ENCODE measurements at regions not wholly inside any gene's neighbourhood (a gene's known extent, or its start where the extent isn't known, plus 50 kb on each side); places are given as distances from the start of the nearest gene placed in this dataset.

DNA sequence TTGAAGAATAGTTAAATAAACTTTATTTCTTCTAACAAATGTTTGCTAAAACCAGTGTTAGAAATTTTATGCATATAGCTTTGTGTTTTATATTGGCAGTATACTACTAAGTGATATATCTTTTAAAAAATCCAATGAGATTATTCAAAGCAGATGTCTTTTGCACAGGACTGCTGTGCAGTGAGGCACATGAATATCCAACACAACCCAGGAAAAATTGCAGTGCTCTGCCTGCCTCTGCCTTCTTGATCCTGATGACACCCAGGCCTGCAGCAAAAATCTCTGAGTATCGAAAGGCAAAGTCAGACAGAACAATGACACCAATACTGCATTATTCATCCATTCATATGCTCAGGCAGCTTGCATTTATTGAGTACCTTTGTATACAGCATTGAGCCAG is 1076.5 kb upstream of the ARRDC3 start:
- DNase-seq, result no peak

DNA sequence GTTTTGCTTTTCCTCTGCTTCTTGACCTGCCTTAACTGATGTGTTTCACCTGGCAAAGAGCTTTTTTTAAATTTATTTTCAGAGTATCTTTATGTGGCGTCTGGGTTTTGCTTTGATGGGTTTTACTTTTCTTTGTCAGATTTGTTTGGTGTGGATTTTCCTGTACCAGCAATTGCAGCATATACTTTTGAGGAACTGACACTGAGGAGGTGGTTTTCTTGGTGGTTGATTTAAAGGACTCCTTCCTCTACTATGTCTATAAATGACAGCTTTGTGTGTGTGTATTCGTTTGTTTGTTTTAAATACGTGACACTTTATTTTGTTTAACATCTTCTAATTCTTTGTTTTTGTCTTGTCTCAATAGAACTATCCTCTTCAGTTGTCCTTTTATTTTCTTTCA is 1071.9 kb upstream of the ARRDC3 start:
- no peak for DNase-seq

DNA sequence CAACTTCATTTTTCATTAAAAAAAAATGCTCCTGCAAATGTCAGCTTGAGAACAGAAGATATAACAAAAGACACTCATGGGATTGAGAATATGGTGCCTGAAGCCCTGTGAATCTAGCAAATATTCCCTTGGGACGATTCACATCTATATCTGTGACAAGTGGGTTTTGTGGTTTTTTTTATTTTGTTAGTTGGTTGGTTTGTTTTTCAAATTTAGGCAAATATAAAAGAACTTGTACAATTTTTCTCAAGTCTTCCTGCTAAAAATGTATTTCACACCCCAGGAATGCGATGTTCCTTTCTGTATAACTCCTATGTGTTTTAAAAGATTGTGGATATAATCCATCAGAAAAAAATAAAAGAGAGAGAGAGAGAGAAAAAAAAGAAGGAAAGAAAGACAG is 1061.8 kb upstream of the ARRDC3 start:
- DNase-seq, result no peak

DNA sequence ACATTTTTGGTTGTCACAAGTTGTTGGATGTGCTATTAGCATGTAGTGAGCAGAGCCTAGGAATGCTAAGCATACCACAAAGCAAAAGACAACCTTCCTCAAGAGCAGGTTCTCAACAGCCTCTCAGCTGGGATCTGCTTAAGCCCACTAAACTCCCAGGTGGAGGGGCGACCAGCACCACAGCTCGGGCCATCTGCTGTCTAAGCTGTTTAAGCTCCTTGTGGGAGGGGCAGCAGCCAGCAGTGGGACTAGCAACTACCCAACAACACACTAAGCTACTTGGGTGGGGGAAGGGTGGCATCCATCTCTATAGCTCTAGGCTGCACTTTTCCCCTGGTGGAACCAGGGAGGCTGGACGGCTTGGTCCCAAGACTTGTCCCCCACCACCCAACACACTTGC is 1052.7 kb upstream of the ARRDC3 start:
- DNase-seq, result no peak

DNA sequence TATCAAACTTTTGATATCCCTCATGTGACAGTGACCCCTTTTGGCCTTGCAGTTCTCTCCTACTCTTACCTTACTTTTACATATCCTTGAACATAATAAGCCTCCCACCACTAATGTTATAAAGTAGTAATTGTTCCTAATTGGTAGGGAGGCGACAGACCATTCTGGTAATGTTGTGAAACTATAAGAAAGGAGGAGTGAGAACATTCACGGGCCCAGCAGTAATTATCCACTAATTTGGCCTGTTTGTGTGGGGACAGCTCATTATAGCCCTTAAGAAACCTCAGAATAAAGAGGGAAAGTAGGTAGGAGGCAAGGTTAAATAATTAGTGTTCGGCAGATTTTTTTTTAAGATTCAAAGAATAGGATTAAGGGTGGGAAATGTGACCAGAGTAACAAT is 1046.5 kb upstream of the ARRDC3 start:
- no peak for DNase-seq

DNA sequence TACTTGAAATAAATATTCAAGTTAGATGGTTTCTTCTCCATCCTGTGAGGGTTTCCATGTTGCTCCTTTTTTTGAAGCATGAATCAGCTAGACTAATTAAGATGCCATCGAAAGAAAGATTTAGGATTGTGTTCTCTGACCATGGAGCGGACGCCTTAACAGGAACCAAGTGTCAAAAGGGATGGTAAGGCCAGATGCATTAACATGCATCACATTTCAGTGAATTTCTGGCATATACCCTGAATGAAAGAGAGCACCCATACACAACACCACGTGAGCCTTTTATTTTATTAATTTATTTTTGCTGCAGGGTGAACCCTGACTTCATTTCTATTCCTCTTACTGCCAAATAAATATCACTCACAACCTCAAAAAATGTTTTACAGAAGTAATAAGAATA is 1045.3 kb upstream of the ARRDC3 start:
- no peak for DNase-seq

DNA sequence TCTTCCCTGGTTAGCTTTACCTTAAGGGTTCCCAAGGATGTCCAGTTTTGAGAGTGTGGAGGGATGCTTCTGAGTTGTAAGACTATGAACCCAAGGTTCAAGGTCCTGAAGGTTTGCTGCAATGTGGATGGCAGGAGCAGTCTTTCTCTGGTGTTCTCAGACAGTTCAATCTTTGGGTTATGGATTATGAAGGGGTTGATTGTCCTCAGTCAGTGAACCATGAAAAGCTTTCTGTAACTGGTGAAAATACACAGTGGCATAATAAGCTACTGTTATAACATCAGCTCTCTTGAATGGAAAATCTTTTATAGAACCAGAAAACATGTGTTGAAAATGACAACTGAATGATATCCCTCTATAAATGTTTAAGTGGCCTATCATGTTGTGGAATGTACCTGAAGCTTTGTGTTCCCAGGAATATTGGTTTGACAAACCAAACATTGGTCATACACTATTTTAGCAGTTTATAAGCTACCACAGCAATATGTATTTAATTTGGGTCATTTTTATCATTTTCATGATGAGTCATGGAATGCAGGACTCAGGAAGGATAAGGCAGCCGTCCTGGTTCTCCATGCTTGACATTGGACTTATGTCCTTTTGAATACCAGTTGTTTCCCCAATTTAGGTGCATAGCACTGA is 1041.8 kb upstream of the ARRDC3 start:
- no peak for DNase-seq

DNA sequence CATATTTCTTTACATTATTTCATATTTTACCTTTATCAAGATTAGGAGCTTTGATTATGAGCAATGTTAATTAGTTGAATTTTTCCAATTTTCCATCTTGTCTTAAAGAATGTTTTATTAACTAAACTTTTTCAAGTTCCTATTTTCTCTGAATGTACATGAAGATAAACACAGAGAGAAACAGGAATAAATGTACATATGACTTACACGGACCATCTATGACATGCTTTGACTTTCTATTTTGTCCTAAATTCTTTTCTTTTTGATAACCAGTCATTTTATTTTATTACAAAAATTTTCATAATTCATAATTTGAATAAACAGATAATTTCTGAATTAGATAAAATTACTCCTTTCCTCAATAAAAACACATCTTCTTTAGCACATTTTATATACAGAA is 1038.8 kb upstream of the ARRDC3 start:
- peak; percentile 1 for DNase-seq

DNA sequence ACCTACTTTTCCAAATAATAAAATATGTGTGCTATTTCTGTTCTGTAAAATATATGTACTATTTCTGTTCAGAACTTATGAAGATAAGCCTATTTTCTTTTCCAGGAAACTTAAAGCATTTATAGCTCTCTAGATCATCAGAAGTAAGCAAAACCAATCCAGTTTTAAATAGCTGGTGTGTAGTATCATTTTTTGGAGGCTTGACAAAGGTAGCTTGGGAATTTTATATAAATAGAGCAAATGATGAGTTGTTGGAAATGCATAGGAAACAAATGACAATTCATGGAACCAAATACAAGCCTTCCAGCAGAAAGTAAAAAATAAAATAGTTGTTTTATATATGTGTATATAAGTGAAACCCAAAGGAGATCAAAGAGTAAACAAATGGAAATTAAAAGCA is 1038.1 kb upstream of the ARRDC3 start:
- DNase-seq, result no peak

DNA sequence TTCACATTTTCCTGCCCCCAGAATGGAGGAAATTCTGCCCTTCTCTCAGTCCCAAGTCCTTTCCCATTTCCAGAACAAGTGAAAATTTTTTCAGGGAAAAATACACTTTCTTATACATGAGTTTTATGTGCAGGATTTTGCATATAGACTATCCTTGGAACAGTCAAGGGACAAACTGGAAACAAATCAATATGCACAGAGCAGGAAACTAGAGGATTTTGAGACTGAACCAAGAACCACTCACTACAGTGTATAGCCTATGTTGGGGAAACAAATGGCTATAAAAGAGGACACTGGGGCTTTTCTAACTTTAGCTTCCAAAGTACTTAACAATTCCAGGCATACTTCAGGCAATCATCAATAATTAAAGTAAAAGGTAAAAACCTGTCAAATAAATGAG is 1036.1 kb upstream of the ARRDC3 start:
- DNase-seq, result no peak

DNA sequence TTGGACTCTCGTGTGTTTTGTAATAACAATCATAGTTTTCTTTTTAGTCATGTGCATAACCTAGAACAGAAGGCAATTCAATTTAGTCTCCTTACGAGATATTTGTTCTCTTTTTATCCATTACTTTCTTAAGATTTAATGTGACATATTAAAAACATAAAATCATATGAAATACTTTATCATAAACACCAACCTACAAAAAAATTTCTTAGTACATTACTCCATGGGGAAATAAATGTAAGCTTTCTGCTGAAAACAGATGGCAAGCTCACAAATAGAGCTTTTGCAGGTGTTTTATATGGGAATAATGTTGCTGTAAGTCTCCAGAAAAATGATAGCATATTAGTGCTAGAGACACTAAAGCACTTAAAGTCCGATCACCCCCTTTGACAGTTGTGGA is 1035.2 kb upstream of the ARRDC3 start:
- no peak for DNase-seq

DNA sequence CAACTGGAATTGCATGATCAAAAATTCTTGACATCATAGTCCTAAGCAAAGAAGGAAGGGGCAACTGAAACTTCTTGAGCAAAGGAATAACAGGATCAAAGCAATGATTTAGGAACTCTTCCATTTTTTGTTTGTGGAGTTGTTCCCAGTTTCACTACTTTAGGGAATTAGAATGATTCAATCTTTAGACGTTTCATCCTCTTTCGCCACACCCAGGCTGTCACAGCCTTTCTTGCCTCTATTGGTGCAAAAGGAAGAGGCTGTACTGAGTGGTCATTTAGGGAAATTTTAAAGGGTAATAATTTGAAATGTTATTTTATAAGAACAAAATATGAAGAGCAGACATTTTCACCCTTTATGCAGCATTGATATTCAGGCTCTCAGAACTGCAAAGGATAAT is 1026.0 kb upstream of the ARRDC3 start:
- no peak for DNase-seq

DNA sequence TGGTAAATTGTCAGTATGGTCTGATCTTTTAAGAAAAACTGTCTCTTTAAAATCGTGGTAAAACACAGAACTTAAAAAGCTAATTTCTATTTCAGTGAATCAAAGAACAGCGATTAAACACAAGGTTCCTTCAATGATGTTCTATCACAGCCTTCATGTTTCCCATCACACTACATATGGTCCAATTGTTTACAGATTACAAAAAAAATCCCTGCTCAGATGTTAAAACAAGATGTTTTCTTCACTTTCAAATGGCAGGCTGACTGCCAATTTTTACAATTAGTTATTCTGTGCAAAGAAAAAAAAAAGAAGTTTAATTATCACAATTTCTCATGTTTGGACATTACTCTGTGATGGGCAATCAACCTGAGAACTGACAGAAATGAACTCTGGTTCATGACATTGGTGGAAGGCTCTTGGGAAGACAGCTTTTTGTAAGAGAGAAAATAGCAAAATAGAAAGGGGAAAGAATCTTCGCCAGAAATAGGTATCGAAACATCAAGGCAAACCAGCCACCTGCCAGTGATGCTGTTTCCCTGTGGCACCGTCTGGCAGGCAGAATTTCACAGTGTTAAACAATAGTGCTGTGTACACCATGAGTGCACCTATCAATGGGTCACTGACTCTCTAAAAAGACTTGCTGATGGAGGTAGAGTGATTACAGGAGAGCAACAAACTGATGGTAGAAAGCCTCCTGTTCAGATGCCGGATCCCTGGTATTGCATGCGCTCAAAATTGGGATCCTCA is 1020.0 kb upstream of the ARRDC3 start:
- no peak for DNase-seq

DNA sequence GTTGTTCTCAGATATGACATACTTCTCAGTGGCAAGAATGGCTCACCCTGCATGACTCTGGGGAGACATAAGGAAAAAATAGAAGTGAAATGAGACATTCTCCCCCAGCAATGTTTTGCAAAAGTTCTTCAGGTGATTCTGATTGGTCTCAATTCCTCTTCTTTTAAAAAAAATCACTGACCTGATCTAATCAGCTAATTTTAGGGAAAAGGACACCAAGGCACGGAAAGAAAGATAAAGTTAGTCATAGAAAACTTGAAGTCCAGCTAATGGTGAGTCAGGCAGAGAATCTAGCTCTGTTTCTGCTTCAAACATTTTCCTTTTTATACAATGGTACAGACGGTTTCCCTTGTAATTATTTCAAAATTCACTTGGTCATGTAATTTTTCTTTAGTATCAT is 1018.9 kb upstream of the ARRDC3 start:
- DNase-seq, result no peak

DNA sequence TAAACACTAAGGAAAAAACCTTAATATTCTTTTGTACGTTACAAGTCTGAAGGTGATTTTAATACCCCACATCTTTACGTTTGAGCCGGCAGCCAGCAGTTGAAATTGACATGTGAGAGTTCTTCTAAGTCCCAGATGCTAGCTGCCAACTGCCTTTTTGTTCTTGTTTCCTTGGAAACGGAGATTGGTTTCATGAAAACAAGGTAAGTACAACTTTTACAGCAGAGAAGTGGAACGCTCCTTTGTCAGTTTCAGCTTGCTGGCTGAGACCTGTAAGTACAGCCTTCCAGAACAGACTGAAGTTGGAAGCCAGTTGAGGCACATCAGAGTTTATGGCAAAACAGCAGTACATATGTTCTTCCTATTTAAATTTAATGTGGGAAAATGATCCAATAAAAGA is 1018.4 kb upstream of the ARRDC3 start:
- no peak for DNase-seq

DNA sequence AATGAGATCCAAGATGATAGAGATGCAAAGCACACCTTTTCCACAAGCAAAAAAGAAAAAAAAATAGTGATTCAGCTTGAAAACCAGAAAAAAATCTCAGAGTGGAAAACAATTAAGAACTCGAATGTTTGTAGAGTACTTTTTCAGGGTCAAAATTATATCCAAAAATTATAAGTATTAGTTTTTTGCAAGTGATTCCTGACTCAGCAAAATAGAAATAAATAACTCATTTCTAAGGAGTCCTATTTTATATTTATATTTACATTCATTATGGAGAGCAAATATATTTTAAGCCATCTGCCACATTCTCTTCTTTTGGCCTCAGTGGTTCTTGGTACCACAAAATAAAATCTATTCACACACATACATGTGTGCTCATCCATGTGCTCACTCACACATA is 1011.8 kb upstream of the ARRDC3 start:
- no peak for DNase-seq

DNA sequence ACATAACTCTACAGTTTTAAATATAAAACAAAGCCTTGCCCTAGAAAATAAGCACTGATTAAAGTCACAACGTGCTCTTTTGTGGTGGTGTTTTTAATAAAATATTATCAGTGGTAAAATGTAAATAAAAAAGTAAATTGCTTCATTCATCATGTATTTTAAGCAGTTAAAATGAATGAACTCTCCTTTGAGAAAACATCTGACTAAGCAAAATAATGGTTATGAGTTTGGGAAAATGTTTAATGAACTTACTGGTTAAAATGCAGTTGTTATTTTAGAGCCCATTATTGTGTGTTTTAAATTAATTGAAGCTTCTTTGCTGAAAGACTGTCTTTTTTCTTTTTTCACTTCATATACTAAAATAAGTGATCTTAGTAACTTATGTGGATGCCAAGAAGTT is 1007.5 kb upstream of the ARRDC3 start:
- DNase-seq, result no peak

DNA sequence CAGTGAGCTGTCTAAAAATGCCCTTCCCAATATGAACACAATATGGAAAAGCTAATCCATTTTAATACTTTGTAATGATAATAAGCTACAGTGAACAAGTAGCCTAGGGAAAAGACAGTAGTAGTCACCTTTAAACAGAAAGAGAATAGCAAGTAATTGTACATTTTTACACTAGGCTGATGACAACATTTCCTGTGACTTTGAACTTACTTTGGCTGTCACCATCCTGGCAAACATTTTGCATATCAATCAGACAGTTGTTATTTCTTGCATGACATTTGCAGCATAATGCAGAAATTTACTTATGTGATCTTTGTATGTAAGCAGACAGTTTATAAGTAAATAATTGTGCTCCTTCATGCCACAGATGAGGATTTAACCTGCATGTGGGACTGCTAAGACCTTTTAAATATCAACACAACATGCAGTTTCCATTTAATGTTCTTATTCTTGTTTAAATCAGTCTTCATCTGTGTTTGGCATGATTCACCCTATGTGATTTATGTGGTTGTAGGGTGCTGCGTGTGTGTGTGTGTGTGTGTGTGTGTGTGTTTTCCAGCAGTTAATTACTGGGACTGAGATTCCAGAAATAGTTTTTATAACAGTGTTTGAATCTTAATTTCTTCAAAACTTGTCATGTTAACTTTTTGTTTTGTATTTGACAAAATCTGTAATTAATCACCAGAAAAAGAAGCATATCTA is 997.1 kb upstream of the ARRDC3 start:
- DNase-seq, result no peak

DNA sequence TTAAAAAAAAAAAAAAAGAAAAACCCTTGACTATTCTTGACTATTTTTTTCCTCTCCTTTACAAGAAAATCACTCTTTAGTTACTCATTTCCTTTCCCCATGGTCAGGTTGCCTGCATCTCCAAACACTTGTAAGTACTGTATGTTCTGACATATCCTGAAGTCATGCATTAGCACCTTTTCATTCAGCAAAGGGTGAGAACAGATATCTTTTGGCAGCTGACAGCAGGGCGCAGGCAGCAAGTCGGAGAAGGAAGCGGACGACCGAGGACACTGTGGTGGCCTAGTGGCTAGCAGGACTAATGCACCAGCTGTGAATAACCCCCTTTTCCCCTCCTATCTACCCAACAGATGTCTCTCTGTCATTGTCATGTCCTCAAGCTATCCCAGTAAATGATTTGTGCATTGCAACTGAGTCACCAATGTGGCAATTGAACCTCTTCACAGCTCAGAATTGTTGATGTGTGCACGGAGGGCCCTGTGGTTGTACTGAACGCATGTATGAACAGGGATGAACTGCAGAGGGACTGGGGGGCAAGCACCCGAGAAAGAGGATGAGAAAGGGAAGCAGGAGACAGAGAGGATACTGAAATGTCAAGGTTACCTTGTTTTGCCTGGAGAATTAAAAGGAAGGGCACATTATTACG is 996.0 kb upstream of the ARRDC3 start:
- DNase-seq, result no peak

DNA sequence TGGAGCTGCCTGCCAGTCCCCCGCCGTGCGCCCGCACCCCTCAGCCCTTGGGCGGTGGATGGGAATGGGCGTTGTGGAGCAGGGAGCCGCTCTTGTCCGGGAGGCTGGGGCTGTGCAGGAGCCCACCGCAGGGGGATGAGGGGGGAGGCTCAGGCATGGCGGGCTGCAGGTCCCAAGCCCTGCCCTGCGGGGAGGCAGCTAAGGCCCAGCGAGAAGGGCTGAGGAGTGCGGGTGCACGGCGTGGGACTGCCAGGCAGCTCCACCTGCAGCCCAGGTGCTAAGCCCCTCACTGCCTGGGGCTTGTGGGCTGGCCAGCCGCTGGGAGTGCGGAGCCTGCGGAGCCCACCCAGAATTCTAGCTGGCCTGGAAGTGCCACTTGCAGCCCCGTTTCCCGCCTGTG is 991.7 kb upstream of the ARRDC3 start:
- no peak for DNase-seq

DNA sequence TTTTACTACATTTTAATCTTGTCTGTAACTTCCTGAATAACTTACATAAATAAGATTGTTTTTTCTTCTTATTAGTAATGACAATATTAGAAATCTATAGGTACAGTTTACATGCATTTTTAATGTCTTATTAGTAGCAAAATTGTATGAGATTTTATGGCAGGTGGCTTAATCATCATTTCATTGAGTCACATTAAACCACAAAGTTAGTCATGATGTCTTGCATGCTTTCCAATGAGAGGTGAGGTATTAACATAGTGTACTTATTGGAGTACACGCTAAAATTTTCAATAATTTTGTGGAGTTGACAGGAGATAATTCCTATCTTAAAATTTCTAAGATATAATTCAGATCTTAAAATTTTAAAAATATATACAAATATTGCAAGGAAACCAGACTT is 989.6 kb upstream of the ARRDC3 start:
- DNase-seq, result no peak

DNA sequence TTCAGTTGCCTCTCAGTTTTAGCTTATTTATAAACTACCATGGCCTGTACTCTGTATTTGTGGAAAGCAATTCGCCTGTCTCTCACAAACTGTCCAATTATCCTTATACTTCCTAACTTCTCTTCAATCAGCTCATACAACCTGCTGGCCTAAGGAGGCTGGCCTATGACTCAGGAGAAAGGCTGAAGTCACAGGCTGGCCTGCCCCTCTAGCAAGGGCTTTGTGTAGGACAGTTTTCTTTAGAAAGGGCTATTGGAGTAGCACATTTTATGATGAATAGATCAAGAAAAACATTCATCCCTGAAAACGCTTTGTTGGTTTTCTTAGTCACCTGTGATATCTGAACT is 988.7 kb upstream of the ARRDC3 start:
- no peak for DNase-seq

DNA sequence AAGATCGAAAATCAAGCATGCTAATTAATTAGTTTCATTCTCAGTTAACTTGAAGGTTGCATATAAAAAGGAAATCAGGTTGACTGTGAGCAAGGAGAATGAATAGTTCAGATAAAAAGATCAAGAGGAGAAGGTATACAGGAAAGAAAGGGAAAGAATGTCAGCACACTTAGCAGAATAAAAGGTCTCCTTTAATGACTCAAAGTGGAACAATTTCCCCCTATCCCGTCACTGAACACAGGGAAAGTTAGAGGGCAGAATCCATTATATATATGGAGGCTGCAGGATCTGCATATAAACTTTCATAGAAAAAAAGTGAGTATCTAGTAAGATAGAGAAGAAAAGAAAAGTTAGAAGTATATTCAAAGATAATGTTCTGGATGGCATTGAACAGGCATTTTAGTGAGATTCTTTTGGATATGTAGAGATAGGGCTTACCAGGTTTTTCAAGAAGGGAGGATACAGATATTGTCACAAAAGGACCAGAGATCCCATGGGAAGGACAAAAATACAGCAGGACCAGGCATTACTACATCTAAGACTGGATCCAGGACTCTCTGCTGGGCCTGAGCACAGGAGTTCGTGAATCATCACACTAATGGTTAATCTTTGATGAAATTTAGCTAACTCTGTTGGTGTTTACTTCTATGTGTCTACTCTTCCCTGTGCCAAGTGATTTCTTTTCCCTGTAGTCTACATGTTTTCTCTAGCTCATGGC is 988.2 kb upstream of the ARRDC3 start:
- no peak for DNase-seq
